GM19452 (cell line): ENCODE measurements at regions not wholly inside any gene's neighbourhood (a gene's known extent, or its start where the extent isn't known, plus 50 kb on each side); places are given as distances from the start of the nearest gene placed in this dataset.
"Not testable (repeated sequence)": the region's sequence is repeated elsewhere in the genome, so short reads cannot be mapped to it uniquely, and the experiment has no call there.

ENCODE experiments used
- ATAC-seq: cut with Tn5 transposase; IDR thresholded peaks from one replicate; pipeline ENCODE4 v1.9.1; 2021; ENCODE audit not compliant: unreplicated experiment

DNA sequence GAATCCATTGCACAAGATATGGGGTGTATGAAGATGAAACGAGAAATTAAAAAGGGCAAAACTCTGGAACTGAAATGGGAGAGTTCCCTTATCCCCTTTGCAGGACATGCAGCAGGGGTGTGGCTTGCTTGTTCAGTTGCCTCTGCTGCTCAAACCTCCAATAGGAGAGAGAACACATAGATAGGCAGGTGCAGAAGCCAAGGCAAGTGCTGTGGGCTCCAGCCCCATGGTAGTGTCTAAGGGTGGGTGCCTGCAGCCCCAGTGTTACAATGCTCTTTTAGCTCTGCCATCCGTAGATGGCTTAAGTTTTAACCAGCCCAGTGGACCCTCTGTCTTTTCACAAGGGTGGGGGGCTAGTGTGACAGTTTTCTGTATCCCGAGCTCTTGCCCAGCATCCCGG, 69.7 kb downstream of the CMAS start:
- ATAC-seq, result no peak

DNA sequence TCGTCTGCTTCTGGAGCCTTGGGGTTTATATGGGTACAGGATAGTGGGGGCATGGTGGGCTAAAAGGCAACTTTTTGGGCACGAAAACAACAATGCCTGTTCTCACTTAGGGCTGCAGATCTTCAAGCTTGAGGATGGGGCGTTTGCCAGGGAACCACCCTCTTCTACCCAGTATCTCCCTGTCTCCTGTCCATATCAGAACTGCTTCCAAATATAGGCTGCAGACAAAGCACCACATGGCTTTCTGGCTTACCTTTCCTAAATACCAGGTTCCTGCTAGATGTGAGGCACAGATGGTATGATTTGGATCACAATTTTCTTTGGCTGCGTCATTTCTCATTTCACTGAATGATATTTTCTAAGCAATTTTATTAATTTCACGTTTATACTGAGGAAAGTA, 70.4 kb downstream of the CMAS start:
- no peak for ATAC-seq

DNA sequence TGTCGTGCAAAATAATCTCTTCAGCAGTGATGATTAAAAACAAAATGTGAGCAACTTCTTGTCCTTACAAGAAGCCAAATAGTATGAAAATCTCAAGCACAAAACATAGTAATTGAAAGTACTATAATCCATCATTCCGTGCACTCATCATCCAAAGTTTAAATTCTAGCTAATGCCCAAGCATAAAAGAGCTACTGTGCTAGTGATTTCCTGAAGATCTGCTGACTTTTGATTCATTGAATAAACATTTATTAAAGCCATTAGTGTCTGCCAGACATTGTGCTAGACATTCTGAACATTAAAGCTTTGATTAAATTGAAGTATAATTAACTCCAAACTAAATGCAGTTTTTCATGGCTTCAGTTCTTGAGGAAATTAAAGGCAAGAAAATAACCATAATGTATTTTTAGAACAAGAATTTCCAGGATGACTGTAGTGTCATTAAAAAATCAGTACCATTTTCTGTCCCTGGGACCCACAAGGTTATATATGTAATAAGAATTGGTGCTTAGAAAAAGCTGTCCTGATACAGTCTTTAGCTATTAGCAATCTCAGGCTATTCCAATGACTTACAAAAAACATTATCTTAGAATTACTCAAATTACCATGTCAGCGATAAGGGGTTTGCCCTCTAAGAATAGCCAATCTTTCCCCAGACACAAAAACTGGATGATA, 71.7 kb downstream of the CMAS start:
- no peak for ATAC-seq

DNA sequence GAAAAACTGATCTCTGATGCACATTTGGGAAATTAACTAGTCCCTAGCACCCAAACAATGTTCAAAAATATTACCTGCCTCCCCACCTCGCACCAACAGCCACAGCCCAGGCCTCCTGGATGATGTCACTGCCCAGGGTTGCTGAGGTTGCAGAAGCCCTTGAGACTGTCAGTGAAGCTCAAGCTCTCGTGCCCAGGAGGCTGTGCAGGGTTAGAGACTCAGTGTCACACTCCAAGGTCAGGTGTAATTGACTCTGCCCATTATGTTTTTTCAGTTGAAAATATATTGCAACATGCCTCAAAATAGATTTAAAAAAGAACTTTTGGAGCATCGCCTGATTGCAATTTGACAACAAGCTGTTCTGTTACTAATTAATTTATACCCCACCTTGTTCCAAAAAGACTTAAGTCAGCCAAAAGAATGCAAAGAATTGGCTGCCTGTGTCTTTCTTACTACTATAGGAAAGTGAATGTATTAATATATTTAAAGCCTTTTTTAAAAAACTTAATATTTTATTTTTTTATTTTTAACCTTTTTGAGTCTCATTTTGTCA, 72.3 kb downstream of the CMAS start:
- ATAC-seq, result no peak

DNA sequence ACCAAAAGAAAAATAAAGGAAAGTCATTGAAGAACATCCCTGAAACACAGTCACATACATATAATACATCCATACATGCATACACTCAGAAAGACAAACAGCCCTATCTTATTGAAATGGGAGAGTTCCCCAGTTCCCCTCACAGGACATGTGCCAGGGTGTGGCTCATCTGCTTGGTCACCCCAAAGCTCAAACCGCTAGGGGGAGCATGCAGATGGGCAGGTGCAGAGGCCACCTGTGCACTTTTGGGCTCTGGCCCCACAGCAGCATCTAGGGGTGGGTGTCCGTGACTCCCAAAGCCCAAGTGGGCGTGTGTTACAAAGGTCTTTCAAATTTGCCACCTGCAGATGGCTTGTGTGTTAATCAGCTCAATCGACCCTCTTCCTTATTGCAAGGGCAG, 75.2 kb downstream of the CMAS start:
- ATAC-seq, result peak; percentile 63

DNA sequence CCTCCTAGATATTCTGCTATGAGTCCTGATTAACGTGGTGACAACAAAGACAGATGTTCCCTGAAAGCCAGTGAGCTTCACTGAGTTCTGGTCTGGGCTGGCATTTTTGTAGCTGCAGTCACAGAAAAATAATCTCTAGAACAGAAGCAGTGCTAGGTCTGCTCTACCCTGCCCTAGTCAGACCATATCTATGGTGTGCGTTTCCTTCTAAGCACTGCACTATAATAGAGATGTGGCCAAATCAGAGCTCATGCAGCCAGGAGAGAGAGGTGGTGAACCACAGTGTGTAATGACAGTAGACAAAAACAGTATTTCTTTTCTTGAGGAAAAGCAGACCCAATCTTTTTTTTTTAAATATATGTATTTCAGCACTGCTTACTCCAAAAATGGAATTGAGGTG, 76.3 kb downstream of the CMAS start:
- no peak for ATAC-seq

DNA sequence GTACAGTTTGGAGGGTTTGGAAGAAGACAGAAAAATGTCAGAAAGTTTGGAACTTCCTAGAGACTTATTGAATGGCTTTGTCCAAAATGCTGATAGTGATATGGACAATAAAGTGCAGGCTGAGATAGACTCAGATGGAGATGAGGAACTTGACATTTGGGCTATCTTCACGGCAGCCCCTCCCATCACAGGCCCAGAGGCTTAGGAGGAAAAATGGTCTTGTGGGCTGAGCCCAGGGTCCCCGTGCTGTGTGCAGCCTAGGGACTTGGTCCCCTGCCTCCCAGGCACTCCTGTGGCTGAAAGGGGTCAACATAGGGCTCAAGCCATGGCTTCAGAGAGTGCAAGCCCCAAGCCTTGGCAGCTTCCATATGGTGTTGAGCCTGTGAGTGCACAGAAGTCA, 79.0 kb downstream of the CMAS start:
- no peak for ATAC-seq

DNA sequence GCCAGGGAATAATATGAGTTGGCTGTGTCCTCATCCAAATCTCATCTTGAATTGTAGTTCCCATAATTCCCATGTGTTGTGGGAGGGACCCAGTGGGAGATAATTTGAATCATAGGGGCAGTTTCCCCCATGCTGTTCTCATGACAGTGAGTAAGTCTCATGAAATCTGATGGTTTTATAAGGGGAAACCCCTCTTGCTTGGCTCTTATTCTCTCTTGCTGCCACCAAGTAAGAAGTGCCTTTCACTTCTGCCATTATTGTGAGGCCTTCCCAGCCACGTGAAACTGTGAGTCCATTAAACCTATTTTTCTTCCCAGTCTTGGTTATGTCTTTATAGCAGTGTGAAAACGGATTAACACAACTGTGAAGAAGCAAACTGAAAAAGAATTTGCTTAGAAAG, 80.1 kb downstream of the CMAS start:
- ATAC-seq, result not testable (repeated sequence)

DNA sequence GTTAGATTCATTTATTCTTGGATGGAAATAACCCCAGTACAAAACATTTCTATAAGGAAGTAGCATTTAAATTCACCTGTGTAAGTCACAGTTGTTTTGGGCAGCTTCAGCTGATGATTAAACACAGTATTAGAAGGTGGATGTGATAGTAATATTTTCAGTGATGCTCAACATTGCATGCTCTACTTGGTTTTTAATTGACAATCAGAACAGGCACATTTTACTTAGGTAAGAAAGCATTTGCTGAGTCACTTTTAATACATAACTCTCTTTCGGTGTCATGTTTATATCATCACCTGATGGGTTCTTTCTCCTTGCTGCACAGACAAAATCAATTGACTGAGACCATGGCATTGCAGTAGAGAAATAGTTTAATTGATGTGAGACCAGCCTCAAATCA, 80.7 kb downstream of the CMAS start:
- ATAC-seq, result no peak

DNA sequence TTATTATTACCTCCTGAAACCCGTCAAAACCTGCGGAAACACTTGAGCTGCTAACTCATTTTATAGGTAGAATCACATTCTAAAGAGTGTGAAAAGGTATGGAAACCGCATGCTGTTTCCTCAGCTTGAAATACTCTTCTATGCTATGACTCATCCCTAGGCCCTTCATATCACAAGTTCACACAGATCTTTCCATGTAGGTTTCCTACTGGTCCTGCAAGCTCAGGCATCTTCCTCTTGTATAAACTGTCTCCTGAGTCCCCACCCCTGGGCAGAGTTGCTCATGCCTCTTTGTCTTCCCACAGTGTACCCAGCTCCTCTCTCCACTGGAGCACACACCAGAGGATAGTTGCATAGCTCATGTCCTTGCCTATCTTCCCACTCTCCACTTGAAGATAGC, 84.7 kb downstream of the CMAS start:
- ATAC-seq, result no peak

DNA sequence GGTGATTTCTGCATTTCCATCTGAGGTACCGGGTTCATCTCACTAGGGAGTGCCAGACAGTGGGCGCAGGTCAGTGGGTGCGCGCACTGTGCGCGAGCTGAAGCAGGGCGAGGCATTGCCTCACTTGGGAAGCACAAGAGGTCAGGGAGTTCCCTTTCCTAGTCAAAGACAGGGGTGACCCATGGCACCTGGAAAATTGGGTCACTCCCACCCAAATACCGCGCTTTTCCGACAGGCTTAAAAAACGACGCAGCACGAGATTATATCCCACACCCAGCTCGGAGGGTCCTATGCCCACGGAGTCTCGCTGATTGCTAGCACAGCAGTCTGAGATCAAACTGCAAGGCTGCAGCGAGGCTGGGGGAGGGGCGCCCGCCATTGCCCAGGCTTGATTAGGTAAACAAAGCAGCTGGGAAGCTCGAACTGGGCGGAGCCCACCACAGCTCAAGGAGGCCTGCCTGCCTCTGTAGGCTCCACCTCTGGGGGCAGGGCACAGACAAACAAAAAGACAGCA, 90.6 kb downstream of the CMAS start:
- ATAC-seq, result not testable (repeated sequence)
